ENCODE measurements at regions not wholly inside any gene's neighbourhood (a gene's known extent, or its start where the extent isn't known, plus 50 kb on each side); places are given as distances from the start of the nearest gene placed in this dataset.

DNA sequence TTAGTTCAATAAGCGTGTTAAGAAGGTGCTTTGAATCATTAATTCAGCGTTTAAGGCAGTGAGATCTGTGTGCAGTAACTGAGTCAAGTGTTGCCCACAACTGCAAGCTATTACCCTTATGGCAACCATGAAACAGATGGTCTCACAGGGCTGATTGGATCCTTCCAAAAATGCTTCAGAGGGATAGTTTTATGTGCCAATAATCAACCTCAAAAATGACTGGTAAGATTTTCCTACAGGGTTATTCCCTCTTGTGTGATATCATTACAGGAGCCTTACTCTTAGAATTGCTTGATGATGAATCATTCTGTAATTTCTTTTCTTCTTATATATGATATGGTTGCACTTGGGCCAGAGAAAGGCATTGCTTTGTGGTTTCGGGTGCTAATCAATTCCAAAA, 1299.2 kb upstream of the ATXN8OS start:
- TF ChIP-seq, protein P1, sequence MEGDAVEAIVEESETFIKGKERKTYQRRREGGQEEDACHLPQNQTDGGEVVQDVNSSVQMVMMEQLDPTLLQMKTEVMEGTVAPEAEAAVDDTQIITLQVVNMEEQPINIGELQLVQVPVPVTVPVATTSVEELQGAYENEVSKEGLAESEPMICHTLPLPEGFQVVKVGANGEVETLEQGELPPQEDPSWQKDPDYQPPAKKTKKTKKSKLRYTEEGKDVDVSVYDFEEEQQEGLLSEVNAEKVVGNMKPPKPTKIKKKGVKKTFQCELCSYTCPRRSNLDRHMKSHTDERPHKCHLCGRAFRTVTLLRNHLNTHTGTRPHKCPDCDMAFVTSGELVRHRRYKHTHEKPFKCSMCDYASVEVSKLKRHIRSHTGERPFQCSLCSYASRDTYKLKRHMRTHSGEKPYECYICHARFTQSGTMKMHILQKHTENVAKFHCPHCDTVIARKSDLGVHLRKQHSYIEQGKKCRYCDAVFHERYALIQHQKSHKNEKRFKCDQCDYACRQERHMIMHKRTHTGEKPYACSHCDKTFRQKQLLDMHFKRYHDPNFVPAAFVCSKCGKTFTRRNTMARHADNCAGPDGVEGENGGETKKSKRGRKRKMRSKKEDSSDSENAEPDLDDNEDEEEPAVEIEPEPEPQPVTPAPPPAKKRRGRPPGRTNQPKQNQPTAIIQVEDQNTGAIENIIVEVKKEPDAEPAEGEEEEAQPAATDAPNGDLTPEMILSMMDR (conservative IDR thresholded peaks at IDR 0.05; ENCODE audit: low read depth, low read length): no peak
- TF ChIP-seq EZH2phosphoT487 (IDR thresholded peaks at IDR 0.05; ENCODE audit: borderline replicate concordance, low read length) (no peak), EZH2 (IDR thresholded peaks at IDR 0.05; ENCODE audit: low read length, unreplicated experiment) (no peak)

Data from PC-3 (cell line).